ENCODE measurements at regions not wholly inside any gene's neighbourhood (a gene's known extent, or its start where the extent isn't known, plus 50 kb on each side); places are given as distances from the start of the nearest gene placed in this dataset.
"Not testable (repeated sequence)": the region's sequence is repeated elsewhere in the genome, so short reads cannot be mapped to it uniquely, and the experiment has no call there.

GRCh38 chr2:12624384-12624783 lies 92.4 kb upstream of the TRIB2 start:
- H3K27ac ChIP-seq = no peak overlapping the region
- TF ChIP-seq POLR2A (IDR thresholded peaks at IDR 0.05) = no peak
- no peak for TF ChIP-seq CTCF (IDR thresholded peaks at IDR 0.05)
- no peak for ATAC-seq
- intact Hi-C loops (cut with DNase I) = no loop called here
- WGBS, 4 donors = 87 to 98% (median 92%) methylated on average over 6 of the region's 6 CpGs
- peaks cover 0 to 8% (median 0%) of the 10 kb centered on the region in 12 donors for H3K4me1 ChIP-seq
- H3K27me3 ChIP-seq = no peaks in the 10 kb centered on the region
- DNase-seq = no peak
- no peaks in the 10 kb centered on the region for H3K36me3 ChIP-seq
- H3K9me3 ChIP-seq = no peaks in the 10 kb centered on the region
- H3K4me3 ChIP-seq = no peak overlapping the region

DNA sequence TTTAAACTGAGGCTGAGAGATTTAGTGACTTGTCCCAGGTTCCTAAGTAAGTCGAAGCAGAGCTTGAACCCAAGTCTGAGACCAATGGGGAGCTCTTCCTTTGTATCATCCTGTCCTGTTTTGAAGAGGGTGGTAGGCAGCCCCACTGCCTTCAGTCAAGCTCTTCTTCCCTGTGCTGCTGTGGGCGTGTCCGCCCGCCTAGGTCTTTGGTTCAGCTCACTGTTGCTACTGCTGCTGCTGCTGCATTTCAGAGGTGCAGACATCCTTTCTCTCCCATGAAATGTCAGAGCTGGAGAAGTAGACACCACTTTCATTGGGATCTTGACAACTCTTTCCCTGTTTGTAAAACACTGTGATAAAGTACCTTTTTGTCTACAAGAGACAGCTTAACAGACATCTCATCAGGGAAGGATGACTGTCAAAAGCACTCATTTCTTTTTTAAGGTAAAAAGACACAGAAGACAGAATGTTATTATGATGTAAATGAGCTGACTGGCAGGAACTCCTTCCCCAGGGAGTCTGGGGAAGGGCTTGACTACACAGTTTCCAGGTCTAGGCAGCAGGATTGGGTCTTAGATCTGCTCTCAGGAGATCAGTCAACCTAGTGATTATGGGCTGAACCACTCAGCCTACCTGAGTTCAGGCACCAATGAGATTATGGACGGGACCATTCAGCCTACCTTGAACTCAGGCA lies 91.7 kb upstream of the TRIB2 start:
- TF ChIP-seq POLR2A (IDR thresholded peaks at IDR 0.05) (no peak), CTCF (IDR thresholded peaks at IDR 0.05) (no peak)
- Histone ChIP-seq H3K4me1 (peaks cover 0 to 3% (median 0%) of the 10 kb centered on the region in 12 donors), H3K27ac (no peak overlapping the region), H3K27me3 (no peaks in the 10 kb centered on the region), H3K9me3 (no peaks in the 10 kb centered on the region), H3K4me3 (no peak overlapping the region), H3K36me3 (no peaks in the 10 kb centered on the region)
- no peak for ATAC-seq
- WGBS, 4 donors = 89 to 92% (median 91%) methylated on average over 5 of the region's 5 CpGs
- intact Hi-C loops (cut with DNase I) = no loop called here
- DNase-seq = no peak

- H3K4me3 ChIP-seq; H3K27me3 ChIP-seq; intact Hi-C loops (cut with DNase I); H3K36me3 ChIP-seq; H3K4me1 ChIP-seq; H3K27ac ChIP-seq; H3K9me3 ChIP-seq; DNase-seq; ATAC-seq: not testable (repeated sequence)
- 77 to 89% (median 85%) methylated on average over 5 to 8 of the region's 8 CpGs for WGBS, 4 donors
Measured at GRCh38 chr2:12628541-12628940, 88.2 kb upstream of the TRIB2 start.

DNA sequence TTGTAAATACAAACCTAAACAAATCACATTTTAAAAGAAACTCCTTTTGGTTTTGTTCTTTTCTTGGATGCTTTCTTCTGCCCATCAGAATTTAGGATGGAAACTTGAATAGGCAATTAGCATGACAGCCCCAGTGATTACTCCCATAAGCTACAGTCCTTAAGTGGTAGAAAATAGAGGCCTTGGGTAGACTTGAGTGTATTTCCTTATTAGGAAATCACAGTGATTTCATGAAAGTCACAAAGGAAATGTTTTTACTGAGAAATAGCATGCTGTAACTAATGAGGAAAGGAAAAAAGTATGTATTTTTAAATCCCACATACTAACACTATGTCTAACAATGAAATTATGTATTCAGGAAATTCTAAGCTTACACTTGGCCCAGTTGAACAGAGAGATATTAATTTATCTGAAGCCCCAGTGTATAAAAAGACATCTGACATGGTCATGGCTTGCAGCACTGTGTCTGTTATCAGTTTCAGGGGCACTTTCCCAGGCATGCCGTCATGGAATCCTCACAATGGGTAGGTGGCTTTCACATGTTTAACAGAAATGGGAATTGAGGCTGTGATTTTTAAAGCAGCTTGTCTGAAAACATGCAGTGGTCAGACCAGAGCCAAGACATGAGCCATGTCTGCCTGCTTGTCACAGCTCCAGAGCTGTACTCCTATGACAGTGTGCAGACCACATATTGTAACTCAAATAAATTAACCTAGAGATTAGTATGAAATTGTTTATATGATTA lies 79.7 kb upstream of the TRIB2 start:
- intact Hi-C loops (cut with DNase I) = no loop called here
- TF ChIP-seq POLR2A (IDR thresholded peaks at IDR 0.05) (no peak), CTCF (IDR thresholded peaks at IDR 0.05) (no peak)
- WGBS, 4 donors = 6 to 44% (median 15%) methylated on average over 1 of the region's 1 CpG
- ATAC-seq (peak in 3 of 4 donors; percentile 55 to 69 (median 57)), DNase-seq (no peak)
- Histone ChIP-seq H3K4me3 (no peak overlapping the region), H3K27ac (peak overlapping the region in 5 of 12 donors; percentile 8 to 39 (median 23)), H3K9me3 (no peaks in the 10 kb centered on the region), H3K36me3 (no peaks in the 10 kb centered on the region), H3K4me1 (peaks cover 0 to 14% (median 8%) of the 10 kb centered on the region in 12 donors), H3K27me3 (no peaks in the 10 kb centered on the region)
